ENCODE measurements at regions not wholly inside any gene's neighbourhood (a gene's known extent, or its start where the extent isn't known, plus 50 kb on each side); places are given as distances from the start of the nearest gene placed in this dataset.
"Not testable (repeated sequence)": the region's sequence is repeated elsewhere in the genome, so short reads cannot be mapped to it uniquely, and the experiment has no call there.

DNA sequence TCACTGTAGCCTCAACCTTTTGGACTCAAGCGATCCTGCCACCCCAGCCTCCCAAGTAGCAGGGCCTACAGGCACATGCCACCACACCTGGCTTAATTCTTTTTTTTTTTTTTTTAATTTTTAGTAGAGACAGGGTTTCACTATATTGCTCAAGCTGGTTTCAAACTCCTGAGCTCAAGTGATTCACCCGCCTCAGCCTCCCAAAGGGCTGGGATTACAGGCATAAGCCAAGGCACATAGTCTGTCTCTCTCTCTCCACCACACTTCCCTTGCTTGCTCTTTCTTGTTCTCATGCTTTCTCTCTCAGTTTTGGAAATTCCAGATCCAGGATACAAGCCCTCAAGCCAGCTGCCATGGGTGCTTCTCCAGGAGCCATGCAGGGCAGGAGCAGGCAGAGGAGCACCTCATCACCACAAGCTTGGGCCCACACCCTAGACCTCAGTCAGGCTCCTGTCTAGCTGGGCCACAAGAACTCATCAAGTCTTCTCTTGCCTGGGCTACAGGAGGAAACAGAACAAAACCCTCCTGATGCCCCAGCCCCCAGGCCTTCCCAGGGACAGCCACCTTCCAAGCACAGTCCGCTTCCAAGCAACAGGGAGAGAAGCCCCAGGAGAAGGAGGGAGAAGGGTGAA lies 145.3 kb upstream of the LPP start:
- Histone ChIP-seq H3K4me1 (peaks cover 0 to 22% of the 10 kb centered on the region in 2 donors), H3K9me3 (peaks cover 0 to 9% of the 10 kb centered on the region in 2 donors), H3K27ac (peak overlapping the region in 1 of 2 donors; percentile 72), H3K36me3 (no peaks in the 10 kb centered on the region), H3K4me3 (no peak overlapping the region), H3K27me3 (no peaks in the 10 kb centered on the region)
- DNase-seq: peak in 1 of 4 donors; percentile 34
- TF ChIP-seq, protein P1, sequence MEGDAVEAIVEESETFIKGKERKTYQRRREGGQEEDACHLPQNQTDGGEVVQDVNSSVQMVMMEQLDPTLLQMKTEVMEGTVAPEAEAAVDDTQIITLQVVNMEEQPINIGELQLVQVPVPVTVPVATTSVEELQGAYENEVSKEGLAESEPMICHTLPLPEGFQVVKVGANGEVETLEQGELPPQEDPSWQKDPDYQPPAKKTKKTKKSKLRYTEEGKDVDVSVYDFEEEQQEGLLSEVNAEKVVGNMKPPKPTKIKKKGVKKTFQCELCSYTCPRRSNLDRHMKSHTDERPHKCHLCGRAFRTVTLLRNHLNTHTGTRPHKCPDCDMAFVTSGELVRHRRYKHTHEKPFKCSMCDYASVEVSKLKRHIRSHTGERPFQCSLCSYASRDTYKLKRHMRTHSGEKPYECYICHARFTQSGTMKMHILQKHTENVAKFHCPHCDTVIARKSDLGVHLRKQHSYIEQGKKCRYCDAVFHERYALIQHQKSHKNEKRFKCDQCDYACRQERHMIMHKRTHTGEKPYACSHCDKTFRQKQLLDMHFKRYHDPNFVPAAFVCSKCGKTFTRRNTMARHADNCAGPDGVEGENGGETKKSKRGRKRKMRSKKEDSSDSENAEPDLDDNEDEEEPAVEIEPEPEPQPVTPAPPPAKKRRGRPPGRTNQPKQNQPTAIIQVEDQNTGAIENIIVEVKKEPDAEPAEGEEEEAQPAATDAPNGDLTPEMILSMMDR (IDR thresholded peaks at IDR 0.05): no peak
- no peak for ATAC-seq
- intact Hi-C loops (cut with DNase I): no loop called here

DNA sequence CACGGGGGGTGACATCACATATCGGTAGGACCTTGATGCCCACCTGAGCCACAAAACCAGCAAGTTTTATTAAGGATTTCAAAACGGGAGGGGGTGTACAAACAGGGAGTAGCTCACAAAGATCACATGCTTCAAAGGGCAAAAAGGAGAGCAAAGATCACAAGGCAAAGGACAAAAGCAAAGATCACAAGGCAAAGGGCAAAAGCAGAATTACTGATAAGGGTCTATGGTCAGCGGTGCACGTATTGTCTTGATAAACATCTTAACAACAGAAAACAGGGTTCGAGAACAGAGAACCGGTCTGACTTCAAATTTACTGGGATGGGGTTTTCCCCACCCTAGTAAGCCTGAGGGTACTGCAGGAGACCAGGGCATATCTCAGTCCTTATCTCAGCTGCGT lies 143.5 kb upstream of the LPP start:
- no peak overlapping the region for H3K4me3 ChIP-seq
- peaks cover 0 to 9% of the 10 kb centered on the region in 2 donors for H3K9me3 ChIP-seq
- intact Hi-C loops (cut with DNase I): no loop called here
- peaks cover 0 to 22% of the 10 kb centered on the region in 2 donors for H3K4me1 ChIP-seq
- H3K27me3 ChIP-seq: no peaks in the 10 kb centered on the region
- no peak for ATAC-seq
- no peak overlapping the region for H3K27ac ChIP-seq
- H3K36me3 ChIP-seq: no peaks in the 10 kb centered on the region
- no peak for DNase-seq
- TF ChIP-seq, protein P1 (IDR thresholded peaks at IDR 0.05): no peak

DNA sequence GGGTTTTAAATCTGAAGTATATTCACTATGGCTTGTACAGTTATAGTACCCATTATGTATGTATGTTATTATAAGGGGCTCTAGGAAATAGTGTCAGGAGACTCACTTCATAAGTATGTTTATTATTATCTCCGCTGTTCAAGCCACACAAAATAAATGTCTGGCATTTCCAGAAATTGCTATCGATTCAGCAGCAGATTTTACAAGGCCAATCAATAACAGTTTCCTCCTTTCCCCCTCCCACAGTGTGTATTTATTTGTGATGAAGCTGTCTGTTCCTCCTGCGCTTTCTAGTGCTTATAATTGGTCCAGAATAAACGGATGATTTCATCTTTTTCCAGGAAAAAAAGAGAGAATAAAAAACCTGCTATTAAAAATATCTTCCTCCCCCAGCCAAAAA lies 134.2 kb upstream of the LPP start:
- no peak for ATAC-seq

DNA sequence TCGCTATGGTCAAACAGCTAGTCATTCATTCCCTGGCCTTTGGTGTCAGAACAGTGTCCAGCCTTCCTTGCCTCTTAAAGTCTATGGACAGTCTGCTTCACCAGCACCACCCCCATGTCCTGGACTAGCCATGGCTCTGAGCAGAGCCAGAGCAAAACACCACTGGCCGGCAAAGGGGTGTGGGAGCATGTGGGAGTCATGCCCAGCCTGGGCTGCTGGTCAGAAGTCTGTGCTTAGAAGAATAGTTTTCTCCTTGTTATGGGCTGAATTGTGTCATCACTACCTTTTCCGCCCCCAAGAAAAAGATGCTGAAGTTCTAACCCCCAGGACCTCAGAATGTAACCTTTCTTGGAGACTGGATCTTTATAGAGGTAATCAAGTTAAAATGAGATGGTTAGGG lies 132.9 kb upstream of the LPP start:
- no peak overlapping the region for H3K4me3 ChIP-seq
- intact Hi-C loops (cut with DNase I): no loop called here
- H3K27ac ChIP-seq: no peak overlapping the region
- no peaks in the 10 kb centered on the region for H3K27me3 ChIP-seq
- ATAC-seq (peak; percentile 33), DNase-seq (no peak)
- no peaks in the 10 kb centered on the region for H3K9me3 ChIP-seq
- TF ChIP-seq, protein P1 (IDR thresholded peaks at IDR 0.05): no peak
- H3K36me3 ChIP-seq: no peaks in the 10 kb centered on the region
- no peaks in the 10 kb centered on the region for H3K4me1 ChIP-seq

More for the DNA sequence above, 134.2 kb upstream of the LPP start:
- Histone ChIP-seq H3K36me3 (no peaks in the 10 kb centered on the region), H3K9me3 (no peaks in the 10 kb centered on the region), H3K4me1 (no peaks in the 10 kb centered on the region), H3K27ac (no peak overlapping the region), H3K27me3 (no peaks in the 10 kb centered on the region), H3K4me3 (no peak overlapping the region)
- no peak for DNase-seq
- TF ChIP-seq, protein P1 (IDR thresholded peaks at IDR 0.05): no peak
- intact Hi-C loops (cut with DNase I): no loop called here

DNA sequence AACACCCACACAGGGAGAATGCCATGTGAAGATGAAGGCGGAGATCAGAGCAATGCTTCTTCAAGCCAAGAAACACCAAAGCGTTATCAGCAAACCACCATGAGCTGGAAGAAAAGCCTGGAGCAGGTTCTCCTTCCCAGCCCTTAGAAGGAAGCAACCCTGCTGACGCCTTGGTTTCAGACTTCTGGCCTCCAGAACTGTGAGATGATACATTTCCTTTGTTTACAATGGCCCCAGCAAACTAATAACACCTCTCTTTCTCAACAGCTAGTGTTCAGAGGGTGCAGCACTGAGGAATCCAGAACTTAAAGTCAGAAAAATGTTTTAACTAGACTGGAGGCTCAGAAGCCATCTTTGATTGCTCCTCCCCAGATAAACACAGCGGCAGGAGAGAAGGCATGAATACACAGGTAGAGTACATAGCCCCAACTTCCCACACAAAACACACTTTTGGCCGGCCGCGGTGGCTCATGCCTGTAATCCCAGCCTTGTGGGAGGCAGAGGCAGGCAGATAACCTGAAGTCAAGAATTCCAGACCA lies 132.4 kb upstream of the LPP start:
- no peaks in the 10 kb centered on the region for H3K4me1 ChIP-seq
- no peaks in the 10 kb centered on the region for H3K27me3 ChIP-seq
- no peaks in the 10 kb centered on the region for H3K36me3 ChIP-seq
- intact Hi-C loops (cut with DNase I): no loop called here
- H3K4me3 ChIP-seq: no peak overlapping the region
- no peak overlapping the region for H3K27ac ChIP-seq
- no peaks in the 10 kb centered on the region for H3K9me3 ChIP-seq
- DNase-seq: no peak
- TF ChIP-seq, protein P1 (IDR thresholded peaks at IDR 0.05): no peak
- peak; percentile 52 for ATAC-seq

DNA sequence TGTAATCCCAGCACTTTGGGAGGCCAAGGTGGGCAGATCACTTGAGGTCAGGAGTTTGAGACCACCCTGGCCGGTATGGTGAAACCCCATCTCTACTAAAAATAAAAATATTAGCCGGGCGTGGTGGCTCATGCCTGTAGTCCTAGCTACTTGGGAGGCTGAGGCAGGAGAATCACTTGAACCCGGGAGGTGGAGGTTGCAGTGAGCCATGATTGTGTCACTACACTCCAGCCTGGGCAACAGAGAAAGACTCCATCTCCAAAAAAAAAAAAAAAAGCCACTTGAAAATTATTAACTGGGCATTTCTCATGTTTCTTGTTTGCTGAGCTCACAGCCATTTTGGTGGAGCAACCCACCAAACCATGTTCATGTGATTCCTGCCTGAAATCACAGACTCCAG lies 131.1 kb upstream of the LPP start:
- H3K4me3 ChIP-seq; H3K27me3 ChIP-seq; H3K9me3 ChIP-seq; DNase-seq; H3K36me3 ChIP-seq; H3K27ac ChIP-seq; intact Hi-C loops (cut with DNase I); ATAC-seq; H3K4me1 ChIP-seq: not testable (repeated sequence)
